Smooth muscle cell (in vitro differentiated cells): ENCODE measurements at regions not wholly inside any gene's neighbourhood (a gene's known extent, or its start where the extent isn't known, plus 50 kb on each side); places are given as distances from the start of the nearest gene placed in this dataset.

ENCODE experiments used
- DNase-seq: peaks from one replicate; lab custom pipeline; 2025; ENCODE audit not compliant: unreplicated experiment; lab: John Stamatoyannopoulos, UW
- H2AFZ ChIP-seq: fragments of 200-600 bp; sonication (generic); 2 replicates; pipeline ENCODE4 v1.6.0; 2016; ENCODE audit warnings: antibody characterized with exemption, low read depth, mild to moderate bottlenecking
- H3F3A ChIP-seq: fragments of 200-600 bp; sonication (generic); 2 replicates; pipeline ENCODE4 v1.6.0; 2017; ENCODE audit warnings: antibody characterized with exemption, low read depth
- H3K27ac ChIP-seq: fragments of 200-600 bp; sonication (generic); 2 replicates; pipeline ENCODE4 v1.5.1; 2016; ENCODE audit warnings: low read depth, mild to moderate bottlenecking
- H3K27me3 ChIP-seq: fragments of 200-600 bp; sonication (generic); 2 replicates; pipeline ENCODE4 v1.6.1; 2016; ENCODE audit warnings: low read depth, mild to moderate bottlenecking
- H3K36me3 ChIP-seq: fragments of 200-600 bp; sonication (generic); 2 replicates; pipeline ENCODE4 v1.5.1; 2016; ENCODE audit warnings: low read depth
- H3K4me1 ChIP-seq: fragments of 200-600 bp; sonication (generic); 2 replicates; pipeline ENCODE4 v1.5.1; 2016; ENCODE audit warnings: low read depth
- H3K4me2 ChIP-seq: fragments of 200-600 bp; sonication (generic); 2 replicates; pipeline ENCODE4 v1.6.0; 2016; ENCODE audit warnings: mild to moderate bottlenecking
- H3K4me3 ChIP-seq: fragments of 200-600 bp; sonication (generic); 2 replicates; pipeline ENCODE4 v1.5.1; 2016; ENCODE audit warnings: mild to moderate bottlenecking
- H3K79me2 ChIP-seq: fragments of 200-600 bp; sonication (generic); 2 replicates; pipeline ENCODE4 v1.6.0; 2016; ENCODE audit warnings: low read depth, mild to moderate bottlenecking
- H3K9ac ChIP-seq: fragments of 200-600 bp; sonication (generic); 2 replicates; pipeline ENCODE4 v1.6.0; 2016; ENCODE audit warnings: low read depth
- H3K9me3 ChIP-seq: fragments of 200-600 bp; sonication (generic); replicated peaks from 2 replicates; pipeline ENCODE4 v1.5.1; 2016; ENCODE audit warnings: low read depth
- H4K20me1 ChIP-seq: fragments of 200-600 bp; sonication (generic); 2 replicates; pipeline ENCODE4 v1.6.0; 2016; ENCODE audit warnings: low read depth
- CTCF ChIP-seq: fragments of 200-600 bp; sonication (generic); IDR thresholded peaks from 2 replicates; pipeline ENCODE4 v1.5.1; 2017; ENCODE audit warnings: borderline replicate concordance, mild to moderate bottlenecking, antibody characterized with exemption; ENCODE audit not compliant: insufficient read depth, poor library complexity, severe bottlenecking
- WGBS: methylation state at CpG from one replicate; pipeline ENCODE4 v1.1.7; 2016; ENCODE audit warnings: low lambda C conversion rate; 5-methylcytosine and 5-hydroxymethylcytosine counted together

GRCh38 chr3:186417791-186418190, 55.8 kb upstream of the DGKG start:
- Histone ChIP-seq H2AFZ (no peak overlapping the region), H4K20me1 (no peaks in the 10 kb centered on the region), H3K36me3 (no peaks in the 10 kb centered on the region), H3K9me3 (no peaks in the 10 kb centered on the region), H3K27me3 (no peaks in the 10 kb centered on the region), H3K4me2 (peak overlapping the region; percentile 22), H3K27ac (peak overlapping the region; percentile 91), H3K4me1 (peaks cover 13% of the 10 kb centered on the region), H3K79me2 (no peaks in the 10 kb centered on the region), H3K9ac (peak overlapping the region; percentile 43), H3F3A (peaks cover 14% of the 10 kb centered on the region), H3K4me3 (no peak overlapping the region)
- no peak for DNase-seq
- 1% methylated on average over 2 of the region's 2 CpGs for WGBS
- TF ChIP-seq CTCF = no peak

- peaks cover 14% of the 10 kb centered on the region for H3F3A ChIP-seq
- no peaks in the 10 kb centered on the region for H3K9me3 ChIP-seq
- no peak overlapping the region for H2AFZ ChIP-seq
- H3K4me1 ChIP-seq = peaks cover 13% of the 10 kb centered on the region
- H3K79me2 ChIP-seq = no peaks in the 10 kb centered on the region
- H3K27ac ChIP-seq = no peak overlapping the region
- no peak for DNase-seq
- whole genome bisulfite sequencing = 61% methylated on average over 4 of the region's 4 CpGs
- no peak overlapping the region for H3K4me3 ChIP-seq
- H3K36me3 ChIP-seq = no peaks in the 10 kb centered on the region
- H3K4me2 ChIP-seq = peak overlapping the region; percentile 66
- no peaks in the 10 kb centered on the region for H3K27me3 ChIP-seq
- H3K9ac ChIP-seq = no peak overlapping the region
- H4K20me1 ChIP-seq = no peaks in the 10 kb centered on the region
- TF ChIP-seq CTCF = no peak
These were observed 52.8 kb upstream of the DGKG start for GRCh38 chr3:186414735-186415419.

- Histone ChIP-seq H3K9me3 (no peaks in the 10 kb centered on the region), H3K4me3 (peak overlapping the region; percentile 36), H3F3A (peaks cover 9% of the 10 kb centered on the region), H3K4me1 (peaks cover 13% of the 10 kb centered on the region), H3K4me2 (peak overlapping the region; percentile 66), H2AFZ (peak overlapping the region; percentile 52), H3K27ac (no peak overlapping the region), H3K27me3 (no peaks in the 10 kb centered on the region), H4K20me1 (no peaks in the 10 kb centered on the region), H3K79me2 (no peaks in the 10 kb centered on the region), H3K36me3 (no peaks in the 10 kb centered on the region), H3K9ac (no peak overlapping the region)
- no peak for DNase-seq
- no peak for TF ChIP-seq CTCF
- WGBS = 6% methylated on average over 22 of the region's 22 CpGs
These were observed 51.8 kb upstream of the DGKG start for GRCh38 chr3:186413615-186414415.
